ENCODE measurements at regions not wholly inside any gene's neighbourhood (a gene's known extent, or its start where the extent isn't known, plus 50 kb on each side); places are given as distances from the start of the nearest gene placed in this dataset.

DNA sequence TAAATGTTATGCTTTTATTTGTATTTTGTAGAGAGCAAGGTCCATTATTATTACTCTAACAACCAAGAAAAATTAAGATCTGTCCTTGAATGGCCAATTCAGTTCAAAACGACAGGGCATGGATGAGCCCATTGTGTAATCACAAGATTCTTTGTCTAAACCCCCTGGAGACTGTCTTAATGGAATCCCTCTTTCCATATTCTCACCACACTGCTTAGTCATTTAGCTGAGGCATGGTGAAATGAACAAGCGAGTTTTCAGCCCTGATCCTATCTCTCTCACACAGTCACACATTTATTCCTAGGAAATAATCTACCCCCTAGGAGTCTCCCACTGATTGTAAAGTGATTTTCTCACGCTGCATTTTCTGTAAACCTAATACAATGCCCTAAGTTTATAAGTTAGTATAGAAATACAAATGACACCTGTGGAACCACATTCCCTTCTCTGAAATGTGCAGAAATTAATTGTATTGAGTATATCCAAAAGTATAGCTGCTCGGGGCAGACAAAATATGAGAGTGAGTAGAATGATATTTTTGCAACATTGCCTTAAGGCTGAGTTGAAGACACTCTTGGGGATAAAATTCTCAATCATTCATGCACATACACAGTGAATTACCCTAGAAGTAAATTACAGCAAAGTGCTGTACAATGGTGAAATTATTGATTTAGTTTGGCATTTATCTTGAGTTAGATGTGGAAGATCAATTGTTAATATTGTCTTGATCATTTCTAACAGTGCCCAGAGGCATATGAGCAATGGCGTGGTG, 119.7 kb upstream of the PCDH7 start:
- in situ Hi-C loops (cut with HindIII; ENCODE audit: low sequenced_read_pairs), result no loop called here
- peak; percentile 61 for DNase-seq (ENCODE audit: low read depth, low spot score)
- no peak overlapping the region for H3K4me3 ChIP-seq (ENCODE audit: low read depth, low read length)
- TF ChIP-seq, protein P1, sequence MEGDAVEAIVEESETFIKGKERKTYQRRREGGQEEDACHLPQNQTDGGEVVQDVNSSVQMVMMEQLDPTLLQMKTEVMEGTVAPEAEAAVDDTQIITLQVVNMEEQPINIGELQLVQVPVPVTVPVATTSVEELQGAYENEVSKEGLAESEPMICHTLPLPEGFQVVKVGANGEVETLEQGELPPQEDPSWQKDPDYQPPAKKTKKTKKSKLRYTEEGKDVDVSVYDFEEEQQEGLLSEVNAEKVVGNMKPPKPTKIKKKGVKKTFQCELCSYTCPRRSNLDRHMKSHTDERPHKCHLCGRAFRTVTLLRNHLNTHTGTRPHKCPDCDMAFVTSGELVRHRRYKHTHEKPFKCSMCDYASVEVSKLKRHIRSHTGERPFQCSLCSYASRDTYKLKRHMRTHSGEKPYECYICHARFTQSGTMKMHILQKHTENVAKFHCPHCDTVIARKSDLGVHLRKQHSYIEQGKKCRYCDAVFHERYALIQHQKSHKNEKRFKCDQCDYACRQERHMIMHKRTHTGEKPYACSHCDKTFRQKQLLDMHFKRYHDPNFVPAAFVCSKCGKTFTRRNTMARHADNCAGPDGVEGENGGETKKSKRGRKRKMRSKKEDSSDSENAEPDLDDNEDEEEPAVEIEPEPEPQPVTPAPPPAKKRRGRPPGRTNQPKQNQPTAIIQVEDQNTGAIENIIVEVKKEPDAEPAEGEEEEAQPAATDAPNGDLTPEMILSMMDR (IDR thresholded peaks at IDR 0.05; ENCODE audit: low read depth, low read length), result no peak

DNA sequence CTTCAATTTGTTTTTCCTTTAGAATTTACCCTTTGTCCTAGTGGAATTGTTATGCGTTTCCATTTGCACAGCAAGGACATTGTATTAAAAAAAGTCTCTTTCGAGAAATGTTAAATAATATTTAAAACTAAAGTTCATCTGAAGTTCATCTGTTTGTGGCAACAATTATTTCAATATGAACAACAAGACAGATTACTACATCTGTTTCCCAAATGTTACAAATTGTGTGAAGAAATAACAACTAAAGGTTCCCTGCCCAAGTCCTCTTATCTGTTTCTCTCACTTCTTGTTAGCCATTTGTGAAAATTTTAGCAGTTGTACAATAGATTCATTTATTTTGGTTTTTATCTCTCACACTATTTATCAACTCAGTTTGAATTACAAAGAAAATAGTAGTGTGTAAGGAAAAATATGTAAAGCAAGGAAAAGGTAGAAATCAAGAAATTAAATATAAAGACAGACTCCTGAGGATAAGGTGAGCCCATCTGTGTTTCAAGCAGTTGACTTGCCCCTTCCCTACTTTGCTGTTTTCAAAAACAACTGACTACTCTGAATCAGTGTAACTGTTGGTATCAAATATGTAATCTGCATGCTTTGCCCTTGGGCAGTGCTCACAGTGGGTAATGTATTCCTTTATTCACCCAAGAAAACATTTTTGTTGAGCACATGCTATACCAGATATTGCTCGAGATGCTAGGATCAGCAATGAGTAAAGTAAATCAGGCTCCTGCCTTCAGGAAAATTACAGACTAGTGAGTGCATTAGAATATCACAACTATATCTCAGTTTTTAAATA, 118.9 kb upstream of the PCDH7 start:
- in situ Hi-C loops (cut with HindIII; ENCODE audit: low sequenced_read_pairs), result no loop called here
- no peak overlapping the region for H3K4me3 ChIP-seq (ENCODE audit: low read depth, low read length)
- TF ChIP-seq, protein P1 (IDR thresholded peaks at IDR 0.05; ENCODE audit: low read depth, low read length), result no peak
- DNase-seq (ENCODE audit: low read depth, low spot score), result no peak

DNA sequence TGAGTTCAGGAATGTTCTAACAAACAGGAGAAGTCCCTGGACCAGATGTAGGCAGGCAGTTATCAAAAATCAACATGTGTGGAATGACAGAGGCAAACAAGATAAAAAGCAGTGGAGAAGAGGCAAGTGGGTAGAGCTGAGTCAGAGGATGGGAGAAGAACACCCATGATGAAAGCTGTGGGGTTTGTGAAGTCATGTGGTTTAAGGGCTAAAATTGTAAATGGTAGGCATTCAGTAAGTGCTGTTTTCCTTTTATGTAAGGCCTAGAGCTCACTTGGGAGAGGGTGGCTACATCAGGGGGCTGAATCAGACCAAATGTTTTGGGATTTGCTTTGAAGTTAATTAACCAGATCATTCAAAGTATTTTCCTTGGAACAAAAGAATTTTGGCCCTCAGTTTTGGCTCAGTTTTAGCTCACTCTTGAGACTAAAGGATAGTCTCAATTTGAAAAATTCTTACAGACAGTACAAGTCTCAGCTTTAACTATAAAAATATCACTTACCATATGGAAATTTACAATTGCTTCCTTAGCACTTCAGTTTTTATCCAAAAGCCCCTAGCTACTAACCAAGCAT, 114.5 kb upstream of the PCDH7 start:
- in situ Hi-C loops (cut with HindIII; ENCODE audit: low sequenced_read_pairs), result no loop called here
- TF ChIP-seq, protein P1 (IDR thresholded peaks at IDR 0.05; ENCODE audit: low read depth, low read length), result no peak
- DNase-seq (ENCODE audit: low read depth, low spot score), result peak; percentile 36
- H3K4me3 ChIP-seq (ENCODE audit: low read depth, low read length), result no peak overlapping the region

DNA sequence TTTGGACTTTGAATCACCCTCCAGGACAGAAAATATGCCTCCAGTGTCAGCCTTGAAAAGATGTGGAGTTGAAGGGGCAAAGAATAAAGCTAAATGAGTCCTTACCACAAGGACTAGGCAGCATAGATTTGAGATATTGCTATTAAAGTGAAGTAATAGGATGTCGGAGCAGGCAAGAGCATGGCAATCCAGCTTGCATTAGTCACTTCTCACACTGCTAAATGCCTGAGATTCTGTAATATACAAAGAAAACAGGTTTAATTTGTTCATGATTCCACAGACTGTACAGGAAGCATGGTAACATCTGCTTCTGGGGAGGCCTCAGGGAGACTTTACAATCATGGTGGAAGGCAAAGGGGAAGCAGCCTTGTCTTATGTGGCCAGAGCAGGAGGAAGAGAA, 109.8 kb upstream of the PCDH7 start:
- TF ChIP-seq, protein P1 (IDR thresholded peaks at IDR 0.05; ENCODE audit: low read depth, low read length), result no peak
- in situ Hi-C loops (cut with HindIII; ENCODE audit: low sequenced_read_pairs), result no loop called here
- H3K4me3 ChIP-seq (ENCODE audit: low read depth, low read length), result no peak overlapping the region
- peak; percentile 2 for DNase-seq (ENCODE audit: low read depth, low spot score)

DNA sequence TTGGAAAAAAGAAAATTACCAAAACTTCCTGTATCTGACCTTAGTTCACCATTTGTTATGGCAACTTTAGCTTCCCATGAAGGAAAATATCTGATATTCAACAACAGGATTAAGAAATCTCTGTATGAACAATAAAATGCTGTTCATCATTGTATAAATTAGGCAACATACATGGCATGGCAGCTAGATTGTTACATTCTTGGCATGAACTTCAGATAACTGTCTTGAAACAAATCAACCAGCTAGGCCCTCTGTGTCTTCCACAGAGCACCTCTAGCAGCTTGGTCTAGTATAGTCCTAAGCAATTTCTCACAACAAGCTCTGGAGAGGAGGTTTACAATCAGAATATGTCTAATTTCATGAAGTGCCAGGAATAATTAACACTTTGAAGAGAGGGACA, 105.4 kb upstream of the PCDH7 start:
- in situ Hi-C loops (cut with HindIII; ENCODE audit: low sequenced_read_pairs), result no loop called here
- no peak overlapping the region for H3K4me3 ChIP-seq (ENCODE audit: low read depth, low read length)
- TF ChIP-seq, protein P1 (IDR thresholded peaks at IDR 0.05; ENCODE audit: low read depth, low read length), result no peak
- no peak for DNase-seq (ENCODE audit: low read depth, low spot score)

DNA sequence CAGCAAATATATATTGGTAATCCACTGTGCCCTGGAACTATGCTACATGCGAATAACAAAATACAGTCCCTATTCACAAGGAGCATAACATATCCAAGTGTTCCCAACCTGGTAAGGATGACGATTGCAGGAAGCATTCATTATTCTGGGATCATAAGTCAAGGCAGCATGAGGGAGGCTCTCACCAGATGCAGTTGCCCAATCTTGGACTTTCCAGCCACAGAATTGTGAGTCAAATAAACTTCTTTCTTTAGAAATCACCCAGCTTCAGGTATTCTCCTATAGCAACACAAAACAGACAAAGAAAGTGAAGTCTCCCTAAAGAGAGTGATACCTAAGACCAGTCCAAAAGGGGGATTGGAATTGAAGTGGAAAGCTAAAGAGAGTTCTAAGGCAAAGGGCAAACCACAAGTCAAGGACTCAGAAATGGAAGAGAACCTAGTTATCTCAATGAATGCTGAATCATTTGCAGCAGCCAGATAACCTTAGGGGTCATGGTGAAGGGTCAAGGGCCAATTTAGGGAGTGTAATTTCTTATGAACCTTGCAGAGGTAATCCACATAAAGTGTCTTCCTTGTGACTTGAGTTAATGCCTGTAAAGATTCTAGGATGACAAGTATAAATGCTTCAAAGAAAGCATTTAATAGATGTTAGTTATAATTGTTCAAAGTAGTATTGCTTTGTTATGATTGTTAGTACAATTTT, 103.1 kb upstream of the PCDH7 start:
- DNase-seq (ENCODE audit: low read depth, low spot score), result peak; percentile 6
- TF ChIP-seq, protein P1 (IDR thresholded peaks at IDR 0.05; ENCODE audit: low read depth, low read length), result no peak
- H3K4me3 ChIP-seq (ENCODE audit: low read depth, low read length), result no peak overlapping the region
- in situ Hi-C loops (cut with HindIII; ENCODE audit: low sequenced_read_pairs), result no loop called here

All from astrocyte of the spinal cord (primary cell).